NCI-H524 treated with DMSO at 0.1 percent for 48 hours (cell line): ENCODE measurements at regions not wholly inside any gene's neighbourhood (a gene's known extent, or its start where the extent isn't known, plus 50 kb on each side); places are given as distances from the start of the nearest gene placed in this dataset.
A peak's percentile ranks its signal among the peaks of the same experiment; 100 is the strongest.

Source experiments
- DNase-seq: peaks from one replicate; lab custom pipeline; 2025; lab: John Stamatoyannopoulos, UW

DNA sequence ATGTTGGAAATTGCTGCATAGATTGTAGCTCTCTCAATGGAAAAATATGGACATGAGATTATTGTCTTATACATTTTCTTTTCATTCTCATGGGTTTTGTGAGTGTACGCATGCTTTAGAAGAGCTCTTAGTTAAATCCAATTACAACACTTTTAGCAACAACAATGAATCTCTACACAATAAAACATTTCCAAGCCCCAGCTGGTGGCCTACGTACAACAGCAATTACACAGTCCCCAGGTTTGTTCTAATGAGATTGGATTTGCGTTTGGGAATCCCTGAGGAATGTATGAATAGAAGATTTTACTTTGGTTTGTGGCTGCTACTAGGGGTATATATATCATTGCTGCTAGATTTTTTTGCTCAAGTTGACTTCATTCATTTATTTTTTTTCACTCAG lies 98.6 kb downstream of the FHDC1 start:
- DNase-seq, result no peak

DNA sequence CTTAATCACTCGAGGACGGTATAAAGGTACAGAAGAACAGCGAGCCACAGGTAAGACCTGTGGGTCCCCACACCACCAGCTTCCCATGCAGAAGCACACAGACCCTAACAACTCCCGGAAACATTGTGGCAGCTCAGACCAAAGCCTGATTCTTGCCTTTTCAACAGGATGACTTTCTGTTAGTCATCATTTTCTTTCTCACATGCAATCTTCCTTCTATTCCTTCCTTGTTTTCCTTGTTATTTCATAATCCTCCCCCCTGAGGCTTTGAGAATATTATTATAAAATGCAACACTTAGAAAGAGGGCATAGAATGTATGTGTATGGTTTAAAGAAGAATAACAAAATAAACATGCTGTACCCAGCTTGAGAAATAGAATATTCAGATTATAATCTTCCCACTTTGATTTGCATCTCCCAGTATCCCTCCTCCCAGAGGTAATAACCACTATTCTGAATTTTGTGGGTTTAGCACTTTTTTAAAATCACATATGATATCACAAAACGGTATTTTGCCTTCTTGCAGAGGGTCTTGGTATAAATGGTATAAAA lies 100.9 kb downstream of the FHDC1 start:
- no peak for DNase-seq

GRCh38 chr4:153038623-153039311 lies 102.6 kb downstream of the FHDC1 start:
- no peak for DNase-seq

DNA sequence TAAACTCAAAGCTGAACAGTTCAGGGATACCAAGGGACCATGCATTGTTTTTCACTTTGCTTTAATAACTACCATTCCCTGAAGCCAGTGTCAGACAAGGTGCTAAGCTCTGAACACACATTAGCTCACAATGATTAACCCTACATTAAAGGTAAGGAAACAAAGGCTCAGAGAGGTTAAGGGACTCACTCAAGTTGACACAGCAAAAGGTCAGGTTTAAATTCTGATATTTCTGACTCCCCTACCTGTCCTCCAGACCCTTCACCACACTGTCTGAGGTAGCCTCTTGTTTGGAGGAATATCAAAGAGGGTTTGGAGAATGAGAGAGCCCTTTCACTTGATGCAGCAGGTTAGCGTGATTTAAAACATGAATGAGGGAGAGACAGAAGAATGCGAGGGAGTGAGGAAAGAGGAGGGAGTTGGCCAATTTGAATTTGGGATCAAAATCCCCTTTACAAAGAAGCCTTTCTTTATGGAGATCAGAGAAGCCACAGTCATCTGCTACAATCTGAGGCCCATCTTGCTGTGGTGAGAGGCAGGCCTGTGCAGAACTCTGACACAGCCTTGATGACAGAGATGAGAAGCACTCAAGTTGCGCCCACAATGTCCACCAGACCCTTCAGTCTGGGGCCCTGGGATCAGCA lies 103.5 kb downstream of the FHDC1 start:
- DNase-seq, result no peak

DNA sequence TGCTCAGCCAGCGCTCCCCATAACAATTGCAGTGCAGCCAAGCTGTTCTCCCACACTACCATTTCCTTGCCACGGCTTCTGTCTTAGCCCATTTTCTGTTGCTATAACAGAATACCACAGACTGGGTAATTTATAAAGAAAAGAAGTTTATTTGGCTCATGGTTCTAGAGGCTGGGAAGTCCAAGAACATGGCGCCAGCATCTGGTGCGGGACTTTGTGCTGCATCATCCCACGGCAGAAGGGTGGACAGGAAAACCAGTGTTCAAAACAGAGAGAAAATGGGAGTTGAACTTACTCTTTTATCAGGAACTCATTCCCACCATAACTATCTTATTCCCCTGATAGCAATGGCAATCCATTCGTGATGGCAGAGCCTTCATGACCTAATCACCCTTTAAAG lies 104.6 kb downstream of the FHDC1 start:
- DNase-seq, result no peak

- no peak for DNase-seq
Measured at GRCh38 chr4:153044036-153044435, 107.9 kb downstream of the FHDC1 start.

DNA sequence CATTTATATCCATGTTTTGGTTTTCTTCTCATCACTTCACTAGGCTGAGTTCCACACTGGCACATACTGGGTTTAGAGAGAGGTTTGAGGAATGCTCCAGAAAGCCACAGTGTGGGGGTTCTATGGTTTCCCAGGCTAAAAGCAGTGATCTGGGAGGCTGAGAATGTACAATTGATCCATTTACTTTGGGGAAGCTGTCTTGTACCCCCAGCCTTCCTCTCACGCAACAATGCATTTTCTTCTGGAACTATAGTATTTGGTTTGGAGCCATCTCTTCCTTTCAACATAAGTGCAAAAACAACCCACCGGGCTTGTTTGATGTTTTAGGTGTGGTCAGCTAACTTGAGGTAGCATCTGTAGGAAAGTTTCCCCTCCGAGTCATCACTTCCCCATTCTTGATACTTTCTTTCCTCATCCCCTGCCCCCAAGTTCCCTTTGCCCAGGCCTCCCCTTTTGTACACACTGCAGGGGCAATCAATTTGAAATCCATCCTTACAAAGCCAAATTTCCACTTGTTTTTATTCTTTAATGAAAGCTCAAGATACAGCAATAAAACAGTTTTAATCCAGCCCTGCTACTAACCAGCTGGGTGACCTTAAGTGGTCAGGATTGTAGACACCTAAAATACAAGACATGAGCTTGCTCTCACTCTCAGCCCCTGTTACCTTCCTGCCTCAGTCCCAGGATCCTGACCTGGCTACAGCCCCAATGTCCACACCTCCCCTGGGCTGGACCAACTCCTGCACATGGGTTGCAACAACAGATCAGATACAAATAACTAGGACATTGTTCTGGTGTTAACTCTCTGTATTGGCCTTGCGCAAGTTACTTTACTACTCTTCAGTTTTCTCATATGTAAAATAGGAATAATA lies 109.2 kb downstream of the FHDC1 start:
- DNase-seq, result no peak

GRCh38 chr4:153058671-153059060 lies 122.5 kb downstream of the FHDC1 start:
- no peak for DNase-seq

DNA sequence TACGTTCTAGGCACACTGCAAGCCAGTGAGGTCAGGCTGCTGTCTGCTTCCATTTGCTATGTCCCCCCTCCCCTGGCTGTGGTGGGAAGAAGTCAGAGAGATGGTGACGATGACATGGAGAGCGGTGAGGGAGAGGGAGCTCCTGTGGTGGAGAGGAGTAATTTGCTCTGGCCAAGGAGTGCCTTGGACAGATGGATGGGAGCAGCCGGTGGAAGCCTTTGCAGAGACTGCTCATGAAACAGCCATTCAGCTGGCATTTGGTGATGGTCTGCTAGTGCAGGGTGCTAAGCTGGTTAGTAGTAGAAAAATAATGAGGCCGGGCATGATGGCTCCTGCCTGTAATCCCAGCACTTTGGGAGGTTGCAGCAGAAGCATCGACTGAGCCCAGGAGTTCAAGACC lies 124.1 kb downstream of the FHDC1 start:
- peak; percentile 52 for DNase-seq

GRCh38 chr4:153061971-153062370 lies 125.8 kb downstream of the FHDC1 start:
- DNase-seq, result peak; percentile 29

- DNase-seq, result no peak
Measured at GRCh38 chr4:153062652-153063168, 126.6 kb downstream of the FHDC1 start.

DNA sequence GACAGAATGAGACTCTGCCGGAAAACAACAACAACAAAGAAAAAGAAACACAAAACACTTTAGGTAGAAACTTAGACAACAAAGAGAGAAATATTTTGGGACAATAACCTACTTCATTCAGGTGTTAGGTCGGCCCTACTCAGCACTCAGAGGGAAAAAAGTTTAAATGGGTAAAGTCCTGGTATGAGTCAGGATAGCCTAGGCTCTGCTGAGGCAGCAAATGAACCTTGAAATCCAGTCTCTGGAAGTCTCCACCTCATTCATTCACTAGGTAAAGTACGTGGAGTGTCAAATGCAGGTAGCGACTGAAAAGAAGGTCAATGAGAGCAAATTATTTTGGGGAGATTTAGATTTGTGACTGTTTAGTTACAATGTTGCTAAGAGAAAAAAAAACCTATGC lies 127.4 kb downstream of the FHDC1 start:
- no peak for DNase-seq

- no peak for DNase-seq
Measured at GRCh38 chr4:153064571-153064970, 128.4 kb downstream of the FHDC1 start.

GRCh38 chr4:153065276-153065675 lies 129.2 kb downstream of the FHDC1 start:
- no peak for DNase-seq

GRCh38 chr4:153067376-153067775 lies 131.3 kb downstream of the FHDC1 start:
- no peak for DNase-seq

GRCh38 chr4:153068751-153069150 lies 132.6 kb downstream of the FHDC1 start:
- no peak for DNase-seq

DNA sequence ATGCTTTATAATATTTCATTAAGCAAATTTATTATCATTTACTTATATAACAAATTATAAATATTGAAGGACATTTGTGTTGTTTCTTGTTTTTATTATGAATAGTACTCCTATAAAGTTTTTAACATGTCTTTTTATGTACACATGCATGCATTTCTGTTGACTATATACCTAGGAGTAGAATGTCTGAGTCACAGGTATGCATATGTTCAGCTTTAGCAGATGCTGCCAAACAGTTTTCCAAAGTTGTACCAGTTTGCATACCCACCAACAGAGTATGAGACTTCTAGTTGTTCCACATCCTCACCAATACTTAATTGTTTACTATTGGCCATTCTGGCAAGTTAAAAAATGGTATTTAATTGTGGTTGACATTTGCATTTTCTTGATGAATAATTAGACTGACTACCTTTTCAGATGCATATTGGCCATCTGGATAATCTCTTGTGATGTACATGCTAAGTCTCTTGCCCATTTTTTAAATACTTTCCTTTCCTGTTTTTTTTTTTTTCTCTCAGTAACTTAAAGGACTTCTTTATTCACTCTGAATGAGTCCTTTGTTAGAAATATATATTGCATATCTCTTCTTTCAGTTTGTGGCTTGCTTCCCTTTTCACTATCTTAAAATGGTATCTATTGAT lies 132.2 kb upstream of the TRIM2 start:
- no peak for DNase-seq

GRCh38 chr4:153072661-153073060 lies 131.6 kb upstream of the TRIM2 start:
- DNase-seq, result no peak

DNA sequence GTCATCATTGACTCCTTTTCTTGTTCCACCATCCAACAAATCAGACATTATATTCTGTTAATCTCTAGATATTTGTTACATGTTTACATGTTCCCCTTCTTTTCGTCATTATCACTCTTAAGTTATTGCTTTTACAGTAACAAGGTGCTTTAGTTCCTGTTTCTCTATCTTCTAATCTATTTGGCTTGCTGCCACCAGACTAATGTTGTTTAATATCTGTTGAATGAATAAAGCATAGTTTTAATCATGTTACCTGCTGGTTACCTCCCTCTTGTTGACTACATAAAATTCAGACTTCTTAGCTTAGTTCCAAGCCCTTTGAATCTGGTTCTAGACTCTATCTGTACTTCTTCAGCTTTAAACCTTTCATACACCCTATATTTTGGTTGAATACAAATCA lies 129.8 kb upstream of the TRIM2 start:
- DNase-seq, result no peak

DNA sequence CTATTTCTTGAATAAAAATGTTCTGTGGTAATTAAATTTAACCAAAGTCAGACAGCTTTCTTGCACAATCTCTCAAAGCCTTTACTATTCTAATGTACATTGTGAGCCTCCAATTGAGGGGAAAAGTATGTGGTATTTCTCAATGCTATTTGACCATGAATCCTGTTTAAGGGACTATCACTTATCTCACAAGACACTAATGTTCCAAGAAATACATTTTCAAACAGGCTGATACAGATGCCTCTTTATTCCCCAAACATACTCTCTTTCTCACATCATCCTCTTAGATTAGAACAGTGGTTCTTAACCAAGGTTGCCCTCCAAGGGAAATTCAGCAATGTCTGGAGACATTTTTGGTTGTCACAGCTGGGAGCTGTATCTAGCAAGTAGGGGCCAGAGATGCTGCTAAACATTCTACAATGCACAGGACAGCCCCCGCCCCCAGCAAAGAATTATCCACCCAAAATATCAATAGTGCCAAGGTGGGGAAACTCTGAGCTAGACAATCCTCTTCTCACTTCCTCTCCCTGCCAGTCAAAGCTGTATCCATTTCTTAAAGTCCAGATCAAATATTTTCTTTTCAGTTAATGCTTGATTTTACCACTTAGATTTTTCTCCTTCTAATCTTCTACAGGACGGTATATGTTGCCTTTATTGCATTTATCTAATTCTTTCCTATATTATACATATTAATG lies 129.2 kb upstream of the TRIM2 start:
- DNase-seq, result no peak

DNA sequence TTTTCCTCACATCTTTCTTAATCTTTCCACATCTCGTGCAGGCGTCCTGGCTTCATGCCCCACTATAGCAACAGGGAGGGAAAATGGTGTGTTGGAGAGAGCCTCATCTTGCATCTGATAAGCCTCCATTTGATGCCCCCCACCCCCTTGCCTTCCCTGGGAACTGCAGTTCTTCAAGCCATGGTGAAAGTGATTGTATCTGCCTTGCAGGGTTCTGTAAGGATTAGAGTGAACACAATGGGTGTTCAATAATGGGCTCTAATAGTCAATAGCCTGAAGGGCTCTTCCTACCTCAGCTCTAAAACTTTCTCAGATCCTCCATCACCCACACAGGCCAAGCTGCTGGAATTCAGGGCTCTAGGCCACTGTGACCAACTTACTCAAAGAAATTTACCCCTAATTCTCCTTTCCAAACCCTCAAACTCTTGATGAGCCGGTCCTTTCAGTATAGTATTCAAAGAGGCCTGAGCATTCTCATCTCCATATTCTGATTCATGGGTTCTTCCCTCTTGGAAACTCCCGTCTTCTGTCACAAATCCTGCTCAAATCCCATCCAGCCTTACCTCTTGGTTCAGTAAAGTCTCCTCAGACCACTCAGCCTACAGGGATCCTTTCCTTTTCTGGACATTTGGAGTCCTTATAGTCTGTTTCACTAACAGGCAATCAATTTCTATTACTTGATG lies 128.3 kb upstream of the TRIM2 start:
- DNase-seq, result no peak
